ENCODE measurements at regions not wholly inside any gene's neighbourhood (a gene's known extent, or its start where the extent isn't known, plus 50 kb on each side); places are given as distances from the start of the nearest gene placed in this dataset.

DNA sequence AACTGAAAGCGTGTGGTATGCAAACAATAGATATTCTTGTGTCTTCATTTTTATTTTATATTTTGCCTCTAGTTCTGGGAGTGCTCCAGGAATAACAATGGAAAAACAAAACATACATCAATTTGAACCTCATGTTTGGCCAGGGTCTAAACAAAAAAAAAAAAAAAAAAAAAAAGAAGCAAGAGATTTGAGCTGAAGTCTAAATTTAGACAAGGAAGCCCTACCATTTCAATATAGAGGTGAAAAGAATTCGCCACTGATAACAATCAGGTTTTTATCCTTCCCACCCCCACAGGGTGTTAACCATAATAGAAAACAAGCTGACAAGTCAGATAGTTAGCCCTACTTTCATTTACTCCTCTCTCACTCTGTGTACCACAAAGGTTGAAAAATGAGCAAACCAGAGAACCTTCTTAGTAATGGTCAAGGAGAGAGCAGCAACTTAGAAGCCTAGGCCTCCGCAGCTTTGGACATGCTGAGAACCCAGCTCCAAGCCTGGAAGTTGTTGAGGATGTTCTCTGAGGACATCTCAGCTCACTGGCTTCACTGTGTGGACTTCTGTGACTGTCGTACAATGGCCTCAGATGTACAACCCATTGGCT is 118.2 kb upstream of the HMHB1 start:
- DNase-seq (ENCODE audit: low spot score) = no peak

DNA sequence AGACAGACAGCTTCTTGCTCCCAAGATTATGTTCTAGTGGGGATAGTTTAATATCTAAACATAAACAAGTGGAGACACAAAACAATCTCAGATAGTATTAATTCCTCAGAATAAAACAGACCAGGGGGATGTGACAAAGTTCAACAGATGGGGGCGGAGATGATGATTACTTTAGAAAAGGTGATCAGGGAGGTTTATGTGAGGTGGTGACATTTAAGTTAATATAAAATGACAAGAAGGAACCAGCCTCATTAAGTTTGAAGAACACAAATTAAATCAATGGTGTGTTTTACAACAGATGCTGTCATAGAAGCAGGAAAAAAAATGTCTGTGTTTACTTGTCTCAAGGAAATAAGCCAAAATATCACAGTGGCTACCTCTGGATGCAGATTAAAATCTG is 119.6 kb upstream of the HMHB1 start:
- DNase-seq (ENCODE audit: low spot score) = no peak

DNA sequence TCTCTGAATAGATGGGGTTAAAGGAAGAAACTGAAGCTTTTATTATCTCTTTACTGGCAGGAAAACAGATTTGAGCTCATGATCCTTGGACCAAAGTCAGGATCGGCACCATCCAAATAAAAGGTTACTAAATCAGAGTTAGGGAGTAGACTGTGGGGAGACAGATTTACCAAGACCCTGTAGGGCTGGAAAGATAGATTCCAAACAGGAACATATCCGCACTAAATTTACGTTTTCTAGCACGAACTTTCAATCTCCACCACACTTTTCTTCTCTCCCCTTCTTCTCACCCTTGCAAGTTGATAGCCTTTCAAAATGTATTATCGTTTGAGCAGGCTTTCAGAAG is 120.0 kb upstream of the HMHB1 start:
- no peak for DNase-seq (ENCODE audit: low spot score)

DNA sequence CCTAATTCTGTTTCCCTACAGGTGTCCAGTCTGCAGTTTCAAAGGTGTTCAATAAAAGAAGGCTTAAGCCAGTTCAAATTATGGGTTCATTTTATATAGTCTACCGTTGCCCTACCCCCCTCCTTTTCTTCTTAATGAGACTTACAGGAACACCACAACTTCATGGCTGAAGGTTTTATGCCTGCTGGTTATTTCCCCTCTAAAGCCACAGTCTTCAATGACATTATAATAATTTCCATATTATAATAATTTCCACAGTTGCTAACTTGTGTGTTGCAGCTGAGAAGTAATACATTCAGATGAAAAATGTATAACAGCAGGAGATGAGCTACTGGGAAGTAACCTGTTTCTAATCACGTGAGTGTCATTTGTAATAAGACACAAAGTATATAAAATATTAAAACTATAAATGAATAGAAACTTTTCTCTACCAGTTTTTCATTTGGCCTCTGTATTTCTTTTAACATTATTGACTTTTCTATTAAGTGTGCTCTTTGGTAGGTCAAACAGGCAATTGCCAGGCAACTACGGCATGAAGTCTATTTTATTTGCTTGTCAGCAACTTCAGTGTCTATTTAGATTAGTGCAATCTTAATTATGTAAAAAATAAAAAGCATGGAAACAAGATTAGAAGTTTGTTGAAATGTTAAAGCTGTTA is 120.5 kb upstream of the HMHB1 start:
- DNase-seq (ENCODE audit: low spot score) = no peak

DNA sequence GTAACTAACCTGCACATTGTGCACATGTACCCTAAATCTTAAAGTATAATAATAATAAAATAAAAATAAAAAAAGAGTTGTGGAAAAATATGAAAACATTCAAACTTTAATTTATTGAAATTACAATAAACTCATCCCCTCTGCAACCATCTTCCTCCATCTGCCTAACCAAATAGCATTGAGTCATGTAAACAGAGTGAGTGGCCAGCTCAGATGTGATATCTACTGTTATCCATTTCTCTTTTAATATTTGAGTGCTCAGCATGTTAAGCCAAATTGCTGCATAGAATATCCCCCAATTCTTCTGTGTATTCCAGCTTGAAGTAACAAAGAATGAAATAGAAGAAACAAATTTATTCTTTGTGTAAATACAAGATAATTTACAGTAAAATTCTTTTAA is 124.4 kb upstream of the HMHB1 start:
- no peak for DNase-seq (ENCODE audit: low spot score)

DNA sequence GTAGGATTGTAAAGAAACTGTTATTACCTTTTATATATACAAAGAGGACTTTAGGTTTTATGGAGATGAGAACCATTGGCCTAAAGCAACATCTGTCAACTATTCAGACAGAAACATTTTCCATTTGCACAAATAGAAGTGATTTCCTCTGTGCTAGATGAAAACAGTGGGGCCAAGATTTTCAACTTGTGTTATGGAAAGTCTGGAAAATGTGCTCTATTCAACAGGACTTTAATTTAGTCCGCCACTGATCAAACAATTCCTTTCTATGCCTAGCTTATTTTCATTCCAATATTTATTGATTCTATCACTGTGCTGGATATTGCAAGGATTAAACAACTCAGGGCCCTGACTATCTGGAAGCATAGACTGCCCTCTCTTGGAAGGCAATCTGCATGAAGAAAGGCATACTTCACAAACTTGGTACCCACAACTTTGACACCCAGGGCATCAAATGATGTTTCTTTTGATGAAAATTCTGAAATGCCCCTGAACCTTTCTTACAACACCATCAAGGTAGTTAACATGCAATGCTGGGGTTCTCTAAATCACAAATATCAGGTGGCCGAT is 126.6 kb upstream of the HMHB1 start:
- DNase-seq (ENCODE audit: low spot score) = peak; percentile 12

DNA sequence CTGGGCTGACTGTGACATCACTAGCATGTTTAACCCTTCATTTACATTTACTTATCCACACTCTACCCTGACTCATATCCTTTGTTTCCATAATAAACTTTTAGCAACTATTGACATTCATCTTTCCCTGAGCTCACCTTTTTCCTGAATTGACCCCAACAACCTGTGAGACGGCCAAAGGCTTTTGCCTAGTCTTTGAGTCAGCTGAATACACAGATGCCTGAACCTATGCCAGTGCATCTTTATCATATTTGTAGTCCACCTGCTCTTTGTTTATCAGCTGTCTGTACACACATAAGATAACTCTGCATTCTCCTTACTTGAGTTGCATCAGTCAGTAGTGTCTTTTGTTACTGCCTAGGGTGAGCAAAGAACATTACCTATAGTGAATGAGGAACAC is 128.5 kb upstream of the HMHB1 start:
- DNase-seq (ENCODE audit: low spot score) = no peak

DNA sequence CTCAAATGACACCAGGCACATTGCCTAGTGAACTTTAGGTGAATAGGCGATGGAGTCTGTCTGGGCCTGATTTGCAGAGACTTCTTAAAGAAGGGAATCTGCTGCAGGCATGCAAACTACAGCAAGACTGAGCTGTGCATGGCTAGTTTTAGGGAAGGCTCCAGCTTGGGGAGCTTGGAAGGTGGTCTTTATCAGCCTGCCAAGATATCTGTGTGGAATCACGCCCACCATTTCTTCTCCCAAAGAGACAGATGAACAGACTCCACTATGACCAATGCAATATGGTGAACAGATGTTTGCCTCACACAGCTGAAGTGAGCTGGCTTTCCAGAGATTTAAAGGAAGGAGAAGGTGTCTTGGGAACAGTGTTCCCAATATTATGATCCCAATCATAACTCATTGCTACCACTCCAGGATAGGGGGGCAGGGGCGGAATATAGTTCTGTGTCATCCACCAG is 129.0 kb upstream of the HMHB1 start:
- DNase-seq (ENCODE audit: low spot score) = no peak

DNA sequence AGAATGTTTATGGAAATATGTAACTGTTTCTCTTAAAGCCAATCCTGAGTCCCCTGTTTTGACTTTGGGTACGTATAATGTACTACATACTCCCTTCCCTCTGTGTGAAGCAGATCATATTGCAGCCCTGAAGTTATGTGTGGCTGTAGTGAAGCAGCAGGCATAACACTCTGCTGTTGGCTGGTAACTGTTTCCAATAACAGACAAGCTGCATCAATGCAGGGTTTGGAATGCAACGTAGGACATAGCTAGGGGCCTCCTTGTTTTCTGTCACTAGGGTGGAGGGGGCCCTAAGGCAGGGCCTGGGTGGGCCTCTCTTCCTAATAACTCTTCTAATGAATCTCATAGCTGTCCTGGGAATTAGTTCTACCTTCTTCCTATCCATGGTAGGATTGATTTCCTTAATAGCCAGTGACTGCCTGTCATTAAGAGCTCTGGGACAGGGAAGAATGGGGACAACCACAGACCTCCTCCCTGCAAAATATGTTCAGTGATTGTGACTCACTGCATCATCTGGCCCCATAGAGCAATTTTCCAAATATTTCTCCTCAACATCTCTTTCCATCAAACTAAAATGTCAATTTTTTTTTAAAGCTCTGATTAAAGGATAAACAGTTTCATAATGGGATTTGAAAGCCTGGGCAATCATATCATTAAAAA is 129.6 kb upstream of the HMHB1 start:
- no peak for DNase-seq (ENCODE audit: low spot score)

DNA sequence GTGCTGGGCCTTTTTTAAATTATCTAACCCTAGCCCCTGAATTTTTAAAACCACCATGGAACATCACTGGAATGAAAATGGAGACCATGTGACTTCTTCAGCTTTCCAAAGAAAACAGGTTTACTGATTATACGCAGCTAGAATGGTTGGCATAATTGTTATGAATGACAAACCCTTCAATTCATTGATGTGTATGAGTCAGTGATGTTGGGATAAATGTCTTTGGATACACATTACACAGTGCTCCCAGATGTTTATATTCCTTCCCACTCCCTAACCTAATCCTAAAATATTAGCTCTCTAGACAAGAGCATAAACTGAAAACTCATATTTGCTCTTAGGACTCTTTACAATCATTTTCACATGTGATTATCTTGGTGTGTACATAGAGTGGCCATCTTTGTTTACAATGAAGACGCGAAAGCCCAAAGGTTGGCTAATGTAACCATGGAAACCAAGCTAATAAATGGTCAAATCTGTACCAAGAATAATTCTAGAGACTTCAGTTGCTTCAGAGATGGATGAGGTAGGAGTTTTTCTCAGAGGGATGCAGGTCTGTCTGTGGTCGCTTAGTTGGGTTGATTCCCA is 131.2 kb upstream of the HMHB1 start:
- no peak for DNase-seq (ENCODE audit: low spot score)

DNA sequence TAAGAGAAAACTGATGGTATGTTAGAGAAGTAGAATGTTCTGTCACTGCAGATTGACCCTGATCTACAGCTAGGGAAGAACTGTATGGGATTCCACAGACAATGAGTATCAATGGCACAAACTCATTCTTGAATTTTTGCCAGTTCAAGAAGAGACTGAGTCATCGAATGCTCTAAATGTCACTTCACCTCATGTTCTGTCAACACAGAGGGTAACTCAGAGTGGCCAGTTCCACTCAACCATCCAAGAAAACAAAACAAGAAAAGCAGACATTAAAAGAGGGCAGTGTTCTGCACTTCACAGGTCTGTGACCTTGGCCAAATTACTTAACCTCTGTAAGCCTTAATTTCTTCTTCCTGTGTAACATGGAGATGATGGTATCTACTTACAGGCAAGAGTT is 132.2 kb upstream of the HMHB1 start:
- DNase-seq (ENCODE audit: low spot score) = no peak

DNA sequence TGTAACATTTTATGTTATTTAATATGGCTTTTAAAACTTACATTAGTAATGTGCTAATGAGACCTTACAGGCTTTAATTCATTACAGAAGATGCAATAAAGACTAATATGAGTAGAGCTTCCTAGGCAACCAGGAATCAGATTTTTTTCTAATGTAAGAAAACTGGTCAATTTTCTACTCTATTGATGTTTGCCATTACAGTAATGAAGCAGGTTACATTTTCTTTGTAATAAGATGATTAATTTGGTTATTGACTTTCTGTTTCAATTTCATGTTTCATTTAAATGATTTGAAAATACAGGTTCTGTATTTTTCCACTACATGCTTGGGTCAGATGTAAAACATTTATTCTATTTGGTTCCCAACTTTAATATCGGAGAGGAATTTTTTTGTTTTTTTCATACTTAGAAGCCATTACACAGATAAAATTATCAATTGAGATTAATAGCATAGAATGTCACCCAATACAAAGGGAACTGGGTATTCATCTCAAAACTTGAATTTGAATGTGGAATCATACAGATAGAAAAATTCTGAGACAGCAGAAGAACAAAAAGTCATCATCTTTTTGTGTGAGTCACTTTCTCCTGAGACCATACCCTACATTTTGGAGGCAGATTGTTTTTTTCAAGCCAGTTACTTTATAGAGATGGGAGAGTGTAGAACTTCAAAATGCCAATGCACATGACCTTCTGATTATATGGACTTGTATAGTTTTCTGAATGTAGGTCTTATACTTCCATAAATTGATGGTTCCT is 133.6 kb upstream of the HMHB1 start:
- no peak for DNase-seq (ENCODE audit: low spot score)

DNA sequence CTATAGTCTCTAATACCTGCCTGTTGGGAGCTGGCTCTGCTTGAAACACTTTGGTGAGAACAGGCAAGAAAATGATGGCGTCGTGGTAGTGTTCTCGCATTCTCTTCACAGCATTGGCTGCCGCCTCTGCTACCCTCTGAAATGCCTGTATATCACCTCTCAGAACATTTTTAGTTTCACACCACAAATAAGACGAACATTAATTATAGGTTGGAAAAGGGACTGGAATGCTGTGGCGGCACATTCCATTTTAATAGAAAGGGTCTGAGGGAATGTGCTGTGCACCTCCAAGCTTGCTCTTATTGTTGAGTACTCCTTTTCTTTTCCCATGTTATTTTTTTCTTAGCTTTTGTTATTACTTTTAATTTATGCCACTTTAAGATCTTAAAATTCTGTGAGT is 134.6 kb upstream of the HMHB1 start:
- DNase-seq (ENCODE audit: low spot score) = no peak

DNA sequence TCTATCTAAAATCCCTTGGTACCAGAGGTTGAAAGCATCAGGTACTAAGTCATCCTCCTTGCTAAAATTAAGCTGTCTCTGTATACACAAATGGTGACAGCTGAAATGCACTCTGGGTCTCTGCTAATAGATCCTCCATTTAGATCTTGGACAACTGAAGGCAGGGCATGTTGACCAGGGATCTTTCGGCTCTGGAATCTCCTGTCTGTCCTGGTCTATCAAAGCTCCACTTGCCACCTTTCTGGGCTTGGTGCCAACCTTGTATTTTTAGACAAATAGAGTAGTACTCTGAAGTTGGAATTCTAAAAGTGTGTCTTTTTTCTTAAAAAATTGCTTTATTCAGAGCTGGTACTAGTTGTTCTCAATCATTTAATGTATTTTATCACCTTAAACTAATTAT is 135.2 kb upstream of the HMHB1 start:
- DNase-seq (ENCODE audit: low spot score) = no peak

DNA sequence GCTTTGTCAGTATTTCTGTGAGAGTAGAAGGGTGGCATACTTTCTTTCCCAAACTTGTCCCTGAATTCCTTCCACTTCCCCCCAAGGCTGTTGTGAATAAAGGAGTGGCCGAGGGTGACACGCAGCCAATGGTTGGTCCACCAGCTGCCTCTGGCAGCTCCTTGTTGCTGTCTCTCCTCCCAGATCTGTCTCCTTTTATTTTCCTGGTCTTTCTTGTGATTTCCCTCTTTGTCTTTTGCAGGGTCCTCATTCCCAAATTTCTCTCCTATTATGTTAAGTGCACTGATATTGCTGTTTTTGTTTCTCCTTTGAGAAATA is 137.5 kb upstream of the HMHB1 start:
- DNase-seq (ENCODE audit: low spot score) = no peak

DNA sequence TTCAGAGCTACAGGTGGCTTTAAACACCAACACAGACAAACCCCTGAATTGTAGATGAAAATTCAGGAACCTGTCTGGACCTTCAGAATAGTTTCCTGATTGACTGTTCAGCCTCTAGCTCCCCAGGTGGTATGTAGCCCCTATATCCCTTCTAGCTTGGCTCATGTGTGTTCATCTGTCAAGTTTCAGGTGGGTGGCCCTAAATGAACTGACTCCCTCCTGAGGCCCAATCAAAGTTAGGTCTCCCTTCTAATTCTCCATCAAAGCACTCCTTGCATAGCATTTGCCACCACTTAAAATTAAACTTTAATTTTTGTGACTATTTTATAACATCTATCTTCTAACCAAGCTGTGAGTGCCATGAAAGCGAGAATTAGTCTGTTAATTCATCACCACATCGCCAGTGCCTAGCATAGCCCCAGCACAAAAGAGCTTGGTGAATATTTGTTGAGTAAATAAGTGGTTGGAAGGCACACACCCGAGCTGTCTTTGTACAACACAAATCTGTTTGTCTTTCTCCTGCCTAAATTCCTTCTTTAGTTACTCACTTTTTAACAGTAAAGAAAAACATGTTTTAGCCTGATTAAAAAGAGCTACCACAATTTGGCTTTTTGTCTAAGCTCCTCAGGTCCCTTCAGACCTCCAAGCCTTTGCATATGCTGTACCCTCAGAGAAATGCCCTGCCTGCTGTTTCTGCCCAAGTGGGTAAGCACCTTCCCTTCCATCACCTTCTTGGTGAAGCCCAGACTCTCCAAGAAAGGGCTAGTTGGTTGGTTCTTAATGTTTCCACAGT is 138.1 kb upstream of the HMHB1 start:
- DNase-seq (ENCODE audit: low spot score) = no peak

DNA sequence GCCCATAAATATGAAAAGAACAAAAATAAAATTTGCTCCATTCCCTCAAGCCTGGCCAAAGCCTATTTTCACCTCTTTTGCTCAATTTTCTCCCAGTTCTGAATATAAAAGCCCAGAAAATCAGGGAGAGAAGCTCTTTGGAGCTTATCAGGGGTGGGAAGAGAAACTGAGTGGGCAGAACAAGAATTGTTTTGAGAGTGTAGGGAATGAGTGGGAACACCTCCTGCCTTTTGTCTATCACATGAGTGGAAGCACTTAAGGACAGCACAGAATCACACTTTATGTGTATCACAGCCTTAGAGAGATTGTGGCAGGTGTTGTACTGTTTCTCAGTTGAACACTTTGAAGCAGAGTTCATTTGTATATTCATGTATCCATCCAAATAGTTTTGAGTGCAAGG is 139.2 kb upstream of the HMHB1 start:
- DNase-seq (ENCODE audit: low spot score) = no peak

DNA sequence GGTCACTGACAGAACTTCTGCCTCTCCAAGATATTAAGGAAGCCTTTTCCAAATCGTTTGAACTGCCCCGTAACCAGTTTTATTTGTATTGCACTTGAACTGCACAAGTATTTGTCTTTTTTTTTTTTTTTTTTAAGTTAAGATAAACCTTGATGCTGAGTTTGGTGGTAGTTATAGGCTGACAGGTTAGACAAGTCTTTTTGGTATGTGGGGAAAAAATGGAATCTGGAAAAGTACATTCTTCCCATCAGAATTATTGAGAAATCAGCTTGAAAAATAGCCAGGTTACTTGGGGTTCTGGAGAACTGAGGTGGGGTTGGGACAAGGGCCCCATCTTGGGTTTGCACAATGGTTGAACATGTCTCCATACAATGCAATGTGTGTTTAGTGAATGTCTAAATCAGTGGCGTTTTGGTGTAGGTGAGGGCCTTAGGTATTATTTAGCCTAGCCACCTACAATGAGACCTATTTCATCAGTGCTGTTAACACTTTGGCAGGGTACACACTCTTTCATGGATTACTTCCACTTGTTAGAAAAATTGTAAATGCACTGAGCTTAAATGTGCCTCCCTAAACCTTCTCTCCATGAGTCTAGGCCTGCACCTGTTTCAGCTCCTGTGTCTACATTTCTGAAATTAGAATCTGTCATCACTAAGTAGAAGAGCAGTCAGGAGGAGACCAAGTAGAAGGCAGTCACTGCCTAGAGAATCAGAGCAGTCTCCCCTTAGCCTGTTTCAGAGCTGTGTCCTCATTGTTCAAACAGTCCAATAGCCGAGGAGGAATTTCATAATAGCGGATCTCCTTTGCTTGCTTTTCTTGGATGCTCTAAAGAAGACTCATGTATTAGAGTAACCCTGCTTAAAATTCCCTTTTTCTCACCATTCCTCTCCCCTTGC is 140.0 kb upstream of the HMHB1 start:
- no peak for DNase-seq (ENCODE audit: low spot score)

DNA sequence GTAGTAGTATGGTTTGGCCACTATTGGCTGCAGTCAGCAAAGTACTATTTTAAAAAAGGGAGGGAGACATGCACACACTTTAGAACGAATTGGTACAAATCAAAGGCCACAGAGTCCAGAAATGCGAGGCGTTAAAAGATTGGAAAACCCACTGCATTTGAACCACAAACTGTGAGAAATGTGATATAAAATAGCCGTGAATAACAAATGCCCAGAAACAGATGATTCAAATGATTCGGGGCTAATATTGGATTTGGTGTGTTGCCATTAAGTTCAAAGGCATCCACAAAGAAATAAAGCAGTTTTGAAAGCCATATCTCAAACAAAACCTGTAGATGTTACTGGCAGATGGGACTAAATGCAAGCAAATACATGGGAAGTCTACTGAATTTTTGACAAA is 140.9 kb upstream of the HMHB1 start:
- DNase-seq (ENCODE audit: low spot score) = no peak

DNA sequence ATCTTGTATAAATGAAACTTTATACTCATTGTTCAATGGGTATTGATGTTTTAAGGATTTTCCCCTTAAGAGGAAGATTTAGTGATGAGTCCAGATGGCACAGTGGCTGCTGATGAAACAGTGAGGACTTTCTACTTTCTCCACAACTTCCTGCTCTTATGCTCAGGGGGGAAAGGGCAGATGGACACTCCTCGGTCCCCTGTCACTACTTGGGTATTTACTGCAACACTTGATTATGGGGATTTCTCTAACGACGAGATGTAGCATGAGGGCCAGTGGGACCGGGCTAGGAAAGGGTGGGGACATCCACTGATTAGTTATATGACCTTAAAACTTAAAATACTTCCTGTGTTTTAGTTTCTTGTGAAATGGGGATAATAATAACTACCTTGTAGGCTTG is 146.1 kb upstream of the HMHB1 start:
- DNase-seq (ENCODE audit: low spot score) = no peak

Data from HT-29 (cell line).